Right atrium auricular region (tissue), 2 donors: ENCODE measurements at regions not wholly inside any gene's neighbourhood (a gene's known extent, or its start where the extent isn't known, plus 50 kb on each side); places are given as distances from the start of the nearest gene placed in this dataset.

ENCODE experiments used
- DNase-seq: peaks from one replicate; pipeline ENCODE4 v3.0.0-alpha.2; 2019; ENCODE audit warnings: low spot score
- H3K27ac ChIP-seq, 2 donors: fragments of 200-600 bp; sonication (generic); 1 replicate in 1 of 2; 2 replicates in 1 of 2; pipeline ENCODE4 v1.5.1; 2016 to 2019
- H3K27me3 ChIP-seq, 2 donors: fragments of 200-600 bp; sonication (generic); one replicate each; pipeline versions ENCODE4 v1.5.1 to v1.6.0; 2017 to 2019
- H3K36me3 ChIP-seq: fragments of 200-600 bp; sonication (generic); one replicate; pipeline ENCODE4 v1.5.1; 2016
- H3K4me1 ChIP-seq, 2 donors: fragments of 200-600 bp; sonication (generic); one replicate each; pipeline versions ENCODE4 v1.5.1 to v1.6.0; 2017 to 2019
- H3K4me3 ChIP-seq, 2 donors: fragments of 200-600 bp; sonication (generic); 1 replicate in 1 of 2; 2 replicates in 1 of 2; pipeline ENCODE4 v1.5.1; 2017 to 2019; ENCODE audit warnings: mild to moderate bottlenecking in 1 of 2, moderate library complexity in 1 of 2
- H3K9me3 ChIP-seq, 2 donors: fragments of 200-600 bp; sonication (generic); one replicate each; pipeline ENCODE4 v1.5.1; 2019
- CTCF ChIP-seq, 2 donors: fragments of 200-600 bp; sonication (generic); IDR thresholded peaks; one replicate each; pipeline ENCODE4 v1.5.1; 2019; ENCODE audit warnings: antibody characterized with exemption in 2 of 2

- Histone ChIP-seq H3K27me3 (no peaks in the 10 kb centered on the region), H3K9me3 (no peaks in the 10 kb centered on the region), H3K4me1 (no peaks in the 10 kb centered on the region), H3K36me3 (no peaks in the 10 kb centered on the region), H3K4me3 (no peak overlapping the region), H3K27ac (no peak overlapping the region)
- no peak for TF ChIP-seq CTCF (IDR thresholded peaks at IDR 0.05)
- DNase-seq: no peak
These were observed 2358.0 kb downstream of the PCDH7 start for GRCh38 chr4:33078145-33078544.

DNA sequence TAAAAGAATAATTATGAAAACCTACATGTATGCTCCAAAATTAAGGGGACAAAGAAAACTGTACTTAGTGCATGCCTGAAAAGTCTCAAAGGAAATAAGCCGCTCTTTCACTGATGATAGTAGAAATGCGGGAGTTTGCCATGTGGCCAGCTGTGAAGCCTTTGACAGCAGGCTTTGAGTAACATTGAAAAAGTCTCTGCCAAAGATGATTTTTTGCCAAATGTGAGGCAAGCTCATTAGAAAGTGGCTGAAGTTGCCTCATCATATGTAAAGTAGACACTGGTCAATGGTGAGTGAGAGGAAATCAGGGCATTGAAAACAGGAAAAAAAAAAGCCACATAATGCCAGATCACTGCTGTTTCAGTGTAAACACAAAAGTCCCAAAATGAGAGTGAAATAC lies 2360.1 kb downstream of the PCDH7 start:
- no peak for DNase-seq
- Histone ChIP-seq H3K9me3 (no peaks in the 10 kb centered on the region), H3K36me3 (no peaks in the 10 kb centered on the region), H3K4me1 (no peaks in the 10 kb centered on the region), H3K27ac (no peak overlapping the region), H3K4me3 (no peak overlapping the region), H3K27me3 (no peaks in the 10 kb centered on the region)
- TF ChIP-seq CTCF (IDR thresholded peaks at IDR 0.05): no peak

DNA sequence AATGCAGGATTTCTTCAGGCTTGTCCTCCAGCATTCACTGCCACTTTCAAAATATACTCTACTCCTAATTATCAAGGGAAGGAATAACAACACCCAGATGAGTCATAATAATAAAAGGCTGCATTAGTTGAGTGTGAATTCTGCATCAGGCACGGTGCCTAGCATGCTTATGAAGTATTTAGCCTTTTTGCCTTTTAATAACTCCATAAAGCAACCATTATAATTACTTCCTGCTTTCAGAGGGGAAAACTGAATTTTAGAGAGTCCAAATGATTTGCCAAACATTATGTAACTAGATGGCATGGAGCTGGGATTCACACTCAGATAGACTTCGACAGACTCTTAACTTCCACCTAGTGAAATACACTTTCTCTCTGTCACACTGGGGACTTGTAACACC lies 2365.5 kb downstream of the PCDH7 start:
- H3K4me1 ChIP-seq: no peaks in the 10 kb centered on the region
- no peak overlapping the region for H3K4me3 ChIP-seq
- no peak for DNase-seq
- no peaks in the 10 kb centered on the region for H3K9me3 ChIP-seq
- H3K27me3 ChIP-seq: no peaks in the 10 kb centered on the region
- no peak for TF ChIP-seq CTCF (IDR thresholded peaks at IDR 0.05)
- H3K27ac ChIP-seq: no peak overlapping the region
- no peaks in the 10 kb centered on the region for H3K36me3 ChIP-seq

DNA sequence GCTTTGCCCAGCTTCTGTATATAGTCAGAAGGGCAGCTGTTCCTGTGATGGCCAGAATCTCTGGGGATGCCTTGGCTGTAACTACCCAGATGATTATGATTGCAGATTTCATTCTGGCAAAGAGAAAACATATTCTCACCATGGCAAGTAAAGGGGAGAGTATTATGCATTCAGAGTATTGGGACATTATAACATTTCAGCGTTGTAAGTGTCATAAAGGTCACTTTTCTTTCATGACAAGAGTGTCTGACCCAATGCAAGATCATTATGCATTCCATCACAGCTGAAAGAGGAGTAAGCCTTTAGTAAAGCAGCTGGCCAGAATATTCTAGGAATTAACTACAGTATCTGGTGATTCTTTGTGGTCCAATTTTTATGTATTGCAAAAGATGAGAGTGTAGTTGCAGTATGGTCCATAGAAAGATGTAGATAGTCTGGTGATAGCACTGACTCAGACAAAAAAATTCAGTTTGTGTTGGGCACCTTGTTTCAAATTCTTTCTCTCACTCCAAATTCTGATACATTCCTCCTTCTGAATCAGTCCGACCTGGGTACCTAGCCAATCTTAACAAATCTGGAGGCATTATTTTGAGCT lies 2366.3 kb downstream of the PCDH7 start:
- H3K27me3 ChIP-seq: no peaks in the 10 kb centered on the region
- no peak overlapping the region for H3K4me3 ChIP-seq
- no peaks in the 10 kb centered on the region for H3K4me1 ChIP-seq
- TF ChIP-seq CTCF (IDR thresholded peaks at IDR 0.05): no peak
- no peak overlapping the region for H3K27ac ChIP-seq
- DNase-seq: no peak
- no peaks in the 10 kb centered on the region for H3K9me3 ChIP-seq
- no peaks in the 10 kb centered on the region for H3K36me3 ChIP-seq

DNA sequence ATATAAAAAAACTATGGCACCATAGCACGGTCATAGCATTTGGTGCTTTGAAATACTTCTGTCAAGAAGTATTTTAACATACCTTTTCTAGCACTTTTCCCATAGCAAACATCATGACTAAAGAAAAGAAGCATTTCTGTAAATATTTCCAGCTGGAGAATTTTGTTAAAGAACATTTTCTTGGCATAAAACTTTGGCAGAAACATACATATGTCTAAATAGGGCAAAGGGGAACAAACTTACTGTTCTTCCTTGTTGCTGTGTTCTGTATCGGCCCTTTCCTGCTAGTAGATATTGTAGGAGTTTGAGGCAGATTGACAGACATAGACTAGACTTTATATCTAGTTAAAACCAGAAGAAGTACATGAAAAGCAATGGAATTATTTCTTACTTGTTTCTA lies 2368.5 kb downstream of the PCDH7 start:
- Histone ChIP-seq H3K9me3 (no peaks in the 10 kb centered on the region), H3K4me1 (no peaks in the 10 kb centered on the region), H3K4me3 (no peak overlapping the region), H3K27me3 (no peaks in the 10 kb centered on the region), H3K27ac (no peak overlapping the region), H3K36me3 (no peaks in the 10 kb centered on the region)
- no peak for TF ChIP-seq CTCF (IDR thresholded peaks at IDR 0.05)
- no peak for DNase-seq

- H3K4me1 ChIP-seq: no peaks in the 10 kb centered on the region
- no peak for TF ChIP-seq CTCF (IDR thresholded peaks at IDR 0.05)
- no peaks in the 10 kb centered on the region for H3K27me3 ChIP-seq
- no peak for DNase-seq
- no peaks in the 10 kb centered on the region for H3K9me3 ChIP-seq
- H3K4me3 ChIP-seq: no peak overlapping the region
- no peak overlapping the region for H3K27ac ChIP-seq
- H3K36me3 ChIP-seq: no peaks in the 10 kb centered on the region
These were observed 2370.7 kb downstream of the PCDH7 start for GRCh38 chr4:33090910-33091309.
